ENCODE measurements at regions not wholly inside any gene's neighbourhood (a gene's known extent, or its start where the extent isn't known, plus 50 kb on each side); places are given as distances from the start of the nearest gene placed in this dataset.

GRCh38 chr14:81584495-81584894 lies 50.8 kb upstream of the SEL1L start:
- TF ChIP-seq CTCF (IDR thresholded peaks at IDR 0.05): no peak
- no peak for TF ChIP-seq POLR2A (IDR thresholded peaks at IDR 0.05)
- TF ChIP-seq POLR2AphosphoS5 (IDR thresholded peaks at IDR 0.05; ENCODE audit: insufficient read depth in 1 of 2, low read depth in 1 of 2): no peak
- no peaks in the 10 kb centered on the region for H3K4me1 ChIP-seq
- H3K27ac ChIP-seq: no peak overlapping the region
- DNase-seq (ENCODE audit: extremely low spot score in 2 of 2): no peak
- H3K27me3 ChIP-seq: no peaks in the 10 kb centered on the region
- H3K4me3 ChIP-seq: no peak overlapping the region
- H3K9me3 ChIP-seq: no peaks in the 10 kb centered on the region
- intact Hi-C loops (cut with DNase I): no loop called here
- H3K36me3 ChIP-seq: no peaks in the 10 kb centered on the region

- TF ChIP-seq POLR2A (IDR thresholded peaks at IDR 0.05) (no peak), POLR2AphosphoS5 (IDR thresholded peaks at IDR 0.05; ENCODE audit: insufficient read depth in 1 of 2, low read depth in 1 of 2) (no peak), CTCF (IDR thresholded peaks at IDR 0.05) (no peak)
- DNase-seq (ENCODE audit: extremely low spot score in 2 of 2): no peak
- Histone ChIP-seq H3K9me3 (no peaks in the 10 kb centered on the region), H3K4me3 (no peak overlapping the region), H3K27ac (no peak overlapping the region), H3K36me3 (no peaks in the 10 kb centered on the region), H3K27me3 (no peaks in the 10 kb centered on the region), H3K4me1 (no peaks in the 10 kb centered on the region)
- intact Hi-C loops (cut with DNase I): no loop called here
Observed at GRCh38 chr14:81589381-81590065, 55.9 kb upstream of the SEL1L start.

GRCh38 chr14:81591266-81591665 lies 57.6 kb upstream of the SEL1L start:
- no peaks in the 10 kb centered on the region for H3K9me3 ChIP-seq
- intact Hi-C loops (cut with DNase I): no loop called here

DNA sequence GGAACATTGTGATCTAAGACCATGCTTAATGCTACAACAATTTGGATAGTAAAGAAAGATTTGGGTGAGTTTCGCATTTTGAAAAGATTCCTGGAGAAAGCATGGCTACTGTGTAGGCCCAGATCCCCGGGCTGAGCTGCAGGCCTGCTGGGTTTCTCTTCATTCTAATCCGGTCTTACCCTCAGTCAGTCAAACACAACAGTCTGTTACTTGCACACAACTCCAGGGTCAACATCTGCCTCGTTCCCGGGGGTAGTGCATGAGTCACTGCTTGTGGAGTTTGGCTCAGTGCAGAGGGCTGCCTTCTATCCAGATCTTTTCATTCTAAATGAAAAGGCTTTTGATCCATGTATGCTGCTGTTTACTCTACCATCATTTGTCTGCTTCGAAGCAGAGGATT lies 60.4 kb upstream of the SEL1L start:
- H3K27ac ChIP-seq: no peak overlapping the region
- H3K9me3 ChIP-seq: no peaks in the 10 kb centered on the region
- H3K4me3 ChIP-seq: no peak overlapping the region
- TF ChIP-seq CTCF (IDR thresholded peaks at IDR 0.05): no peak
- TF ChIP-seq POLR2A (IDR thresholded peaks at IDR 0.05): no peak
- TF ChIP-seq POLR2AphosphoS5 (IDR thresholded peaks at IDR 0.05; ENCODE audit: insufficient read depth in 1 of 2, low read depth in 1 of 2): no peak
- H3K36me3 ChIP-seq: no peaks in the 10 kb centered on the region
- no peak for DNase-seq (ENCODE audit: extremely low spot score in 2 of 2)
- intact Hi-C loops (cut with DNase I): no loop called here
- no peaks in the 10 kb centered on the region for H3K4me1 ChIP-seq
- H3K27me3 ChIP-seq: no peaks in the 10 kb centered on the region

More at GRCh38 chr14:81591266-81591665, 57.6 kb upstream of the SEL1L start:
- Histone ChIP-seq H3K4me1 (no peaks in the 10 kb centered on the region), H3K36me3 (no peaks in the 10 kb centered on the region), H3K4me3 (no peak overlapping the region), H3K27ac (no peak overlapping the region), H3K27me3 (no peaks in the 10 kb centered on the region)
- TF ChIP-seq POLR2AphosphoS5 (IDR thresholded peaks at IDR 0.05; ENCODE audit: insufficient read depth in 1 of 2, low read depth in 1 of 2): no peak
- no peak for TF ChIP-seq CTCF (IDR thresholded peaks at IDR 0.05)
- no peak for TF ChIP-seq POLR2A (IDR thresholded peaks at IDR 0.05)
- DNase-seq (ENCODE audit: extremely low spot score in 2 of 2): no peak

GRCh38 chr14:81605660-81606059 lies 72.0 kb upstream of the SEL1L start:
- no peak for DNase-seq (ENCODE audit: extremely low spot score in 2 of 2)
- Histone ChIP-seq H3K27ac (no peak overlapping the region), H3K36me3 (no peaks in the 10 kb centered on the region), H3K4me3 (no peak overlapping the region), H3K4me1 (no peaks in the 10 kb centered on the region), H3K9me3 (no peaks in the 10 kb centered on the region), H3K27me3 (no peaks in the 10 kb centered on the region)
- intact Hi-C loops (cut with DNase I): no loop called here
- TF ChIP-seq POLR2AphosphoS5 (IDR thresholded peaks at IDR 0.05; ENCODE audit: insufficient read depth in 1 of 2, low read depth in 1 of 2) (no peak), POLR2A (IDR thresholded peaks at IDR 0.05) (no peak)

Measured in vagina (tissue), 2 donors.